HG03521 (cell line): ENCODE measurements at regions not wholly inside any gene's neighbourhood (a gene's known extent, or its start where the extent isn't known, plus 50 kb on each side); places are given as distances from the start of the nearest gene placed in this dataset.

Source experiments
- ATAC-seq: cut with Tn5 transposase; IDR thresholded peaks from one replicate; pipeline ENCODE4 v1.9.1; 2021; ENCODE audit warnings: mild to moderate bottlenecking, moderate library complexity; ENCODE audit not compliant: unreplicated experiment

GRCh38 chr16:5590416-5590815 is 492.8 kb upstream of the EEF2KMT start:
- ATAC-seq, result no peak

- no peak for ATAC-seq
These were observed 492.3 kb upstream of the EEF2KMT start for GRCh38 chr16:5589812-5590373.

GRCh38 chr16:5584109-5584508 is 486.5 kb upstream of the EEF2KMT start:
- no peak for ATAC-seq

GRCh38 chr16:5582529-5582928 is 484.9 kb upstream of the EEF2KMT start:
- no peak for ATAC-seq

- ATAC-seq, result no peak
These were observed 484.3 kb upstream of the EEF2KMT start for GRCh38 chr16:5581908-5582307.

- ATAC-seq, result no peak
These were observed 483.8 kb upstream of the EEF2KMT start for GRCh38 chr16:5581428-5581827.

GRCh38 chr16:5580772-5581171 is 483.2 kb upstream of the EEF2KMT start:
- ATAC-seq, result no peak

GRCh38 chr16:5580296-5580695 is 482.7 kb upstream of the EEF2KMT start:
- ATAC-seq, result no peak

- no peak for ATAC-seq
These were observed 481.4 kb upstream of the EEF2KMT start for GRCh38 chr16:5578980-5579379.

GRCh38 chr16:5577463-5577862 is 479.9 kb upstream of the EEF2KMT start:
- no peak for ATAC-seq

- ATAC-seq, result no peak
These were observed 478.2 kb upstream of the EEF2KMT start for GRCh38 chr16:5575646-5576245.

- ATAC-seq, result no peak
These were observed 477.5 kb upstream of the EEF2KMT start for GRCh38 chr16:5575121-5575520.

GRCh38 chr16:5572056-5572455 is 474.5 kb upstream of the EEF2KMT start:
- no peak for ATAC-seq

- ATAC-seq, result no peak
These were observed 473.9 kb upstream of the EEF2KMT start for GRCh38 chr16:5571446-5571845.

- no peak for ATAC-seq
These were observed 464.2 kb upstream of the EEF2KMT start for GRCh38 chr16:5561800-5562199.

- no peak for ATAC-seq
These were observed 462.5 kb upstream of the EEF2KMT start for GRCh38 chr16:5560084-5560483.

GRCh38 chr16:5557966-5558365 is 460.4 kb upstream of the EEF2KMT start:
- no peak for ATAC-seq

- ATAC-seq, result no peak
These were observed 459.9 kb upstream of the EEF2KMT start for GRCh38 chr16:5557448-5557847.

- ATAC-seq, result no peak
These were observed 458.7 kb upstream of the EEF2KMT start for GRCh38 chr16:5556158-5556810.

GRCh38 chr16:5551909-5552308 is 454.3 kb upstream of the EEF2KMT start:
- ATAC-seq, result no peak

GRCh38 chr16:5549802-5550201 is 452.2 kb upstream of the EEF2KMT start:
- no peak for ATAC-seq

GRCh38 chr16:5541356-5541755 is 443.8 kb upstream of the EEF2KMT start:
- ATAC-seq, result no peak

- no peak for ATAC-seq
These were observed 439.8 kb upstream of the EEF2KMT start for GRCh38 chr16:5537347-5537746.
